Muscle of leg (tissue), 3 donors: ENCODE measurements at regions not wholly inside any gene's neighbourhood (a gene's known extent, or its start where the extent isn't known, plus 50 kb on each side); places are given as distances from the start of the nearest gene placed in this dataset.
A peak's percentile ranks its signal among the peaks of the same experiment; 100 is the strongest.

Experiments
- DNase-seq: peaks from one replicate; pipeline ENCODE4 v3.0.0; 2013
- H3K27ac ChIP-seq: one replicate; pipeline ENCODE4 v1.5.1; 2013; ENCODE audit warnings: mild to moderate bottlenecking, low read length, control low read depth
- H3K27me3 ChIP-seq: one replicate; pipeline ENCODE4 v1.6.1; 2013; ENCODE audit warnings: low read length; ENCODE audit not compliant: control insufficient read depth, insufficient read depth
- H3K36me3 ChIP-seq: one replicate; pipeline ENCODE4 v1.6.1; 2013; ENCODE audit warnings: low read length; ENCODE audit not compliant: control insufficient read depth, insufficient read depth
- H3K4me1 ChIP-seq: one replicate; pipeline ENCODE4 v1.6.1; 2013; ENCODE audit warnings: low read length; ENCODE audit not compliant: control insufficient read depth, insufficient read depth
- H3K4me3 ChIP-seq: one replicate; pipeline ENCODE4 v1.5.1; 2013; ENCODE audit warnings: low read length, control low read depth
- H3K9me3 ChIP-seq: replicated peaks from 2 replicates; pipeline ENCODE4 v1.6.1; 2013; ENCODE audit warnings: low read depth, low read length; ENCODE audit not compliant: control insufficient read depth
- WGBS: methylation state at CpG from one replicate; pipeline ENCODE4 v1.1.5; 2013; ENCODE audit warnings: missing lambda C conversion rate; ENCODE audit not compliant: insufficient coverage; 5-methylcytosine and 5-hydroxymethylcytosine counted together

GRCh38 chr18:34494359-34494696 lies 215.8 kb upstream of the DTNA start:
- H3K9me3 ChIP-seq = no peaks in the 10 kb centered on the region
- 4% methylated on average over 7 of the region's 16 CpGs for WGBS
- H3K4me1 ChIP-seq = no peaks in the 10 kb centered on the region
- H3K4me3 ChIP-seq = no peak overlapping the region
- H3K27me3 ChIP-seq = peaks cover 12% of the 10 kb centered on the region
- H3K27ac ChIP-seq = no peak overlapping the region
- no peaks in the 10 kb centered on the region for H3K36me3 ChIP-seq
- DNase-seq = no peak

- WGBS = no CpG with 5 or more reads among the region's 6 CpGs
- H3K4me3 ChIP-seq = no peak overlapping the region
- H3K36me3 ChIP-seq = no peaks in the 10 kb centered on the region
- no peaks in the 10 kb centered on the region for H3K9me3 ChIP-seq
- peaks cover 11% of the 10 kb centered on the region for H3K27me3 ChIP-seq
- H3K4me1 ChIP-seq = no peaks in the 10 kb centered on the region
- peak; percentile 14 for DNase-seq
- no peak overlapping the region for H3K27ac ChIP-seq
Measured at GRCh38 chr18:34495506-34495905, 214.6 kb upstream of the DTNA start.

DNA sequence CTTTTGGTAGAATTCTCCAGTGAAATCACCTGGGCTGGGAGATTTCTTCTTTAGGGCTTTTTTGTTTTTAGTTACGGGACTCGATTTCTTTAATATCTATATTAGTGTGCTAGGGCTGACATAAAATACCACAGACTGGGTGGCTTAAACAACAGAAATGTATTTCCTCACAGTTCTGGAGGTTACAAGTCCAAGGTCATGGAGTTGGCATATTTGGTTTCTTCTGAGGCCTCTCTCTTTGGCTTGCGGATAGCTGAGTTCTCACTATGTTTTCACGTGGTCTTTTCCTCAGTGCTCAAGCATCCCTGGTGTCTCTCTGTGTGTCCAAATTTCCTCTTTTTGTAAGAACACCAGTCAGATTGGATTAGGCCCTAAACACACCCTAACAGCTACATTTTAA lies 208.5 kb upstream of the DTNA start:
- H3K9me3 ChIP-seq = no peaks in the 10 kb centered on the region
- no peaks in the 10 kb centered on the region for H3K27me3 ChIP-seq
- WGBS = 29% methylated on average over 2 of the region's 4 CpGs
- DNase-seq = no peak
- H3K36me3 ChIP-seq = no peaks in the 10 kb centered on the region
- no peaks in the 10 kb centered on the region for H3K4me1 ChIP-seq
- no peak overlapping the region for H3K4me3 ChIP-seq
- no peak overlapping the region for H3K27ac ChIP-seq

GRCh38 chr18:34506198-34506597 lies 203.9 kb upstream of the DTNA start:
- WGBS = 100% methylated on average over 1 of the region's 1 CpG
- Histone ChIP-seq H3K4me1 (no peaks in the 10 kb centered on the region), H3K9me3 (no peaks in the 10 kb centered on the region), H3K4me3 (no peak overlapping the region), H3K27me3 (no peaks in the 10 kb centered on the region), H3K27ac (no peak overlapping the region), H3K36me3 (no peaks in the 10 kb centered on the region)
- no peak for DNase-seq

DNA sequence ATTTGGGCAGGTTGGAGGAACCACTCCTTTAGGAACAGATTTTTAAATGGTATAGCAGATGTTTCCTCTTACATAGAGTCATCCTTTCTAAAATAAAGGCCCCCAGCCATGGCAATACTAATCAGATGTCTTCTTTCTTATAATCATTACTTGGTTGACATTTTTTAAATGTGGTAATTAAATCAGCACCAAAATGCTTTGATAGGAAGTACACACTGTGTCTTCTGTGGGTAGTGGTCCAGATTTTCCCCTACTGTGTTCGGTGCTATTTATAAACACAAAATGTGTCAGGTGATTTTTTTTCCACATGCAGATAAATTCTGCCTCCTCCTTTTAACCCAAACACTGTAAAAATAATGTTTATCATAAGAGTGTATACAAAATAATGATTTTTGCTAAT lies 200.9 kb upstream of the DTNA start:
- H3K27me3 ChIP-seq = no peaks in the 10 kb centered on the region
- no CpG with 5 or more reads among the region's 1 CpG for WGBS
- no peaks in the 10 kb centered on the region for H3K9me3 ChIP-seq
- no peak overlapping the region for H3K27ac ChIP-seq
- DNase-seq = no peak
- H3K36me3 ChIP-seq = no peaks in the 10 kb centered on the region
- no peaks in the 10 kb centered on the region for H3K4me1 ChIP-seq
- H3K4me3 ChIP-seq = no peak overlapping the region

DNA sequence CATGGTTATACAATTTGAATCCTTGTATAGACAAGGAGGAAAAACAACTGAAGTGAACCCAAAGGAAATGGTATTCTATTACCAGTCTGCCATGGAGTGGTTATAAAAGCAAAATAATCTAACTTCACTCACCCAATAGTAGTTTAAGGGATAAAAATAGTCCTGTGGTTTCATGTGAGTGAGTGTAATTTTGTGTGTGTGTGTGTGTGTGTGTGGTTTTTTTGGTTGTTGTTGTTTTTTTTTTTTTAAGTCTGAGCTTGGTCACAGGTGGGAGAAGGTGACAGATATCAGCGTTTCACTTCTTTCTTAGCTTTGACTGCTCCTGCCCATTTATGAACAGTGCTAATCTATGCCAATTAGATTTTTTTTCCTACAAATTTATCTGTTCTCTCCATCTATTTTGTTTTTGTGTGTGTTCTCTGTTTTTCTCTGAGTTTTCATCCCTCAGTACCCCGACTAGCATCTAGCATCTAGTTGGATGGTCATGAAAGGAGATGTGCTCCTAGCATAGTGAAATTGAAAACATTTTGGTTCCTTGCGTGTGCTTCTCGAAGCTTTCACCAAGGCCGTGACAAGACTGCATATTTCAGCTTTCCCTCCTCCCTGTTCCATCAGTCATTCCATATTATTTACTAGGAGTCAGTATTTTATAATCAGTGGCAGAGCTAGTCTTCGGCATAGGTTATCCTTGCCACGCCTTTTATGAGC lies 200.1 kb upstream of the DTNA start:
- Histone ChIP-seq H3K4me1 (no peaks in the 10 kb centered on the region), H3K4me3 (no peak overlapping the region), H3K9me3 (no peaks in the 10 kb centered on the region), H3K27me3 (no peaks in the 10 kb centered on the region), H3K27ac (no peak overlapping the region), H3K36me3 (no peaks in the 10 kb centered on the region)
- no peak for DNase-seq
- WGBS = no CpG with 5 or more reads among the region's 7 CpGs

DNA sequence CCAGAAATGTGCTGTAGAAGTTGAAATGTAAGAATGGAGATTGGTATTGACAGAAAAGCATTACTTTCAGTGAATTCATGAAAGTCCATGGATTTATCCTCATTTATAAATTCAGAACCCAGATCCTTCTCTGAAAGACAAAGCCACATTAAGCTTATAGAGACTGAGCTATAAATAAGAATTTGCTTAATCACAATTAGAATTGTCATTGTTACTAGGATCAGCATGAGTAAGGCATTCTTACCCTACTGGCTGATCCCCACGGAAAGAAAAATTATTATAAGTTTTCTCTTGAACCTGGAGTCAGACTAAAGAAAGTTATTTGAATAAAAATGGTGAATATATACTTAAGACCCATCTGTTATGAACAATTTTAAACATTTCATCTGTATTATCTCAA lies 199.2 kb upstream of the DTNA start:
- H3K9me3 ChIP-seq = no peaks in the 10 kb centered on the region
- WGBS = no CpG with 5 or more reads among the region's 1 CpG
- no peaks in the 10 kb centered on the region for H3K36me3 ChIP-seq
- no peak for DNase-seq
- H3K4me1 ChIP-seq = no peaks in the 10 kb centered on the region
- H3K4me3 ChIP-seq = no peak overlapping the region
- no peaks in the 10 kb centered on the region for H3K27me3 ChIP-seq
- H3K27ac ChIP-seq = no peak overlapping the region

DNA sequence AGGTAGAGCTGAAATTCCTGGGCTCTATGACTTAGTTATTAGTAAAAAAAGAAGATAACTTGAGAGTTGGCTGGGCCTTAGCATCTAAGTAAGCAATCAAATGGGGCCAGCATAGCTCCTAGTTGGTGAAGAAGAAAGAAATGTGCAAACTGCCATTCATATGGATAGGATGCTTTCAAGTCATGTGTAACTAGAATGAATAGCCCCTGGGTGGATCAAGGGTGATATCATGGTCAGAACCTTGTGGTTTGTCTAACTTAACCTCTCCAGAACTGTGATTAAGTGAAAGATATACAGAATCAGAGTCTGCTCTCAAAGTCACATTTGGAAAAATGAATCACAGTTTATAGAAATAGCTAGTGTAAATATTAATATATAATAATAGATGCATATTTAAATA lies 198.7 kb upstream of the DTNA start:
- Histone ChIP-seq H3K36me3 (no peaks in the 10 kb centered on the region), H3K27ac (no peak overlapping the region), H3K27me3 (no peaks in the 10 kb centered on the region), H3K4me1 (no peaks in the 10 kb centered on the region), H3K9me3 (no peaks in the 10 kb centered on the region), H3K4me3 (no peak overlapping the region)
- no peak for DNase-seq

- Histone ChIP-seq H3K4me1 (no peaks in the 10 kb centered on the region), H3K27ac (no peak overlapping the region), H3K4me3 (no peak overlapping the region), H3K27me3 (no peaks in the 10 kb centered on the region), H3K9me3 (no peaks in the 10 kb centered on the region), H3K36me3 (no peaks in the 10 kb centered on the region)
- no peak for DNase-seq
Measured at GRCh38 chr18:34511879-34512278, 198.2 kb upstream of the DTNA start.

GRCh38 chr18:34514238-34514637 lies 195.9 kb upstream of the DTNA start:
- Histone ChIP-seq H3K9me3 (no peaks in the 10 kb centered on the region), H3K27ac (no peak overlapping the region), H3K4me3 (no peak overlapping the region), H3K36me3 (no peaks in the 10 kb centered on the region), H3K4me1 (no peaks in the 10 kb centered on the region), H3K27me3 (no peaks in the 10 kb centered on the region)
- 100% methylated on average over 1 of the region's 1 CpG for WGBS
- no peak for DNase-seq

GRCh38 chr18:34514957-34515356 lies 195.1 kb upstream of the DTNA start:
- DNase-seq = no peak
- no peak overlapping the region for H3K27ac ChIP-seq
- WGBS = no CpG with 5 or more reads among the region's 1 CpG
- H3K4me3 ChIP-seq = no peak overlapping the region
- no peaks in the 10 kb centered on the region for H3K27me3 ChIP-seq
- H3K4me1 ChIP-seq = no peaks in the 10 kb centered on the region
- no peaks in the 10 kb centered on the region for H3K9me3 ChIP-seq
- H3K36me3 ChIP-seq = no peaks in the 10 kb centered on the region
